ENCODE measurements at regions not wholly inside any gene's neighbourhood (a gene's known extent, or its start where the extent isn't known, plus 50 kb on each side); places are given as distances from the start of the nearest gene placed in this dataset.

DNA sequence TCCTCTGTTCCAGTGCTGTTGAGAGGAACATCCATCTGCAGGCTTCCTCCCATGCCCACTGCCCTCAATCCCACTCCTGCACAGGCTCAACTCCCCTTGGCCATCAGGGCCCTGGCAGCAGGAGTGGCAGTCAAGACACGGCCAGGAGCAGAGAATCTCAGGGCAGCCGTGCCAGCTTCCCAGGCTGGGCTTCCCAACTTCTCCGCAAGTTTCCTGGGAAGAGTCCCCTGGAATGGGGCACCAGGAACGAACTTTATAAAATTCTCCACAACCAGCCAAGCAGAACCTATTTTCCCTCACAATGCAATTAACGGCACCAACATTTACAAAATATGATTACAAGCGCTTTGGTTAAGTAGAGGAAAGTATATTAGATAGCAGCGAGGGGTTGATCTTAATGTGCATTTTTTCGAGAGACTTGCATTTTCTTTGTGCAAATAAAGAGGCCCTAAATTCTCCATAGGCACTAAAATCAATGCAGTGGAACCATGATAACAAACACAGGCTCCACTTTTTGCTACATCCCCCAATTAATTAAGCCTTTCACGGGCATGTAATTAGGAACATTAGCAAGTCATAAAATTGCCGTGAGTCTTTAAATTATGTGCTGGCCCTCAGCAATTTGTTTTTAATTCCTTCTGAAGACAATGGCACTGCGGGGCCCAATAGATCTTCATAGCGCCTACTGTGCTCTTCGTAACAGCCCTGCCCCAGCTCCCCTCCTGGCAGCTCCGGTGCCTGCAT lies 99.9 kb upstream of the LHX1 start:
- Histone ChIP-seq H3K4me3 (ENCODE audit: low read length) (no peak overlapping the region), H3K79me2 (ENCODE audit: low read length) (no peaks in the 10 kb centered on the region), H3K4me1 (ENCODE audit: insufficient read depth, low read length) (no peaks in the 10 kb centered on the region), H3K4me2 (ENCODE audit: low read length) (no peak overlapping the region), H3F3A (ENCODE audit: low read length, unreplicated experiment) (no peaks in the 10 kb centered on the region), H3K36me3 (ENCODE audit: low read depth, low read length) (no peaks in the 10 kb centered on the region), H3K9me3 (ENCODE audit: low read length) (no peaks in the 10 kb centered on the region), H3K9ac (ENCODE audit: low read length) (no peak overlapping the region), H4K20me1 (ENCODE audit: low read length) (no peaks in the 10 kb centered on the region), H3K9me2 (replicated peaks; ENCODE audit: low read length) (no peaks in the 10 kb centered on the region), H2AFZ (ENCODE audit: low read length) (no peak overlapping the region), H3K27me3 (ENCODE audit: low read length) (no peaks in the 10 kb centered on the region), H3K27ac (ENCODE audit: low read length) (no peak overlapping the region)
- ChIA-PET CTCF (no interaction called here), POLR2A (ENCODE audit: unreplicated experiment) (no interaction called here)
- intact Hi-C loops (cut with micrococcal nuclease) = no loop called here
- ATAC-seq (no peak), DNase-seq (no peak)
- BruUV-seq (replicated peaks) = no TSS peak
- TF ChIP-seq CTCF (conservative IDR thresholded peaks at IDR 0.05; ENCODE audit: low read depth, low read length) (no peak), EZH2phosphoT487 (IDR thresholded peaks at IDR 0.05; ENCODE audit: borderline replicate concordance, low read length) (no peak), EZH2 (IDR thresholded peaks at IDR 0.05; ENCODE audit: low read length, unreplicated experiment) (no peak)

- CTCF ChIA-PET = no interaction called here
- Histone ChIP-seq H4K20me1 (ENCODE audit: low read length) (no peaks in the 10 kb centered on the region), H3K9me3 (ENCODE audit: low read length) (no peaks in the 10 kb centered on the region), H3K36me3 (ENCODE audit: low read depth, low read length) (no peaks in the 10 kb centered on the region), H3K4me2 (ENCODE audit: low read length) (no peak overlapping the region), H3F3A (ENCODE audit: low read length, unreplicated experiment) (no peaks in the 10 kb centered on the region), H3K79me2 (ENCODE audit: low read length) (no peaks in the 10 kb centered on the region), H3K4me1 (ENCODE audit: insufficient read depth, low read length) (no peaks in the 10 kb centered on the region), H2AFZ (ENCODE audit: low read length) (no peak overlapping the region), H3K9me2 (replicated peaks; ENCODE audit: low read length) (no peaks in the 10 kb centered on the region), H3K27ac (ENCODE audit: low read length) (no peak overlapping the region), H3K9ac (ENCODE audit: low read length) (no peak overlapping the region), H3K27me3 (ENCODE audit: low read length) (no peaks in the 10 kb centered on the region), H3K4me3 (ENCODE audit: low read length) (no peak overlapping the region)
- intact Hi-C loops (cut with micrococcal nuclease) = no loop called here
- DNase-seq = no peak
- POLR2A ChIA-PET (ENCODE audit: unreplicated experiment) = no interaction called here
- ATAC-seq = no peak
- TF ChIP-seq CTCF (conservative IDR thresholded peaks at IDR 0.05; ENCODE audit: low read depth, low read length) (no peak), EZH2 (IDR thresholded peaks at IDR 0.05; ENCODE audit: low read length, unreplicated experiment) (no peak), EZH2phosphoT487 (IDR thresholded peaks at IDR 0.05; ENCODE audit: borderline replicate concordance, low read length) (no peak)
- BruUV-seq (replicated peaks) = no TSS peak
These were observed 99.4 kb upstream of the LHX1 start for GRCh38 chr17:36837939-36838272.

DNA sequence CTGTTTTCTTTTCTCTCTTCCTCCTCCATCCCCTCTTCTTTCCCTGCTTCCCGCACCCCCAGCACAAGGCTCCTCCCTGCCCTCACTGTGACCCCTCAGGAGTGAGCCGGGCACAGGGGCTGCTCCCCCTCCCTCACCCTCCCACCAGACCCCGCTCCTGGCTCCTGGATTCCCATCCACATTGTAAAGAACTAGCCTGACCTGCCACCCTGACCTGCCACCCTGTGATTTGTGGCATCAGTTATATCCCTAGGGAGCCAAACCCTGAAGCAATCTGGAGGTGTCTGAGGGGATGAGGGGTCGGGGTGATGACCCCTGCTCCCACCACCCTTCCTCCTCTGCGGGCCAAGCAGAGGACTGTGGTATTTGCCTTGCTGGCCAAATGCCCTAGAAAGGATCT lies 98.0 kb upstream of the LHX1 start:
- H3K27ac ChIP-seq (ENCODE audit: low read length) = no peak overlapping the region
- no peak for DNase-seq
- no peak overlapping the region for H2AFZ ChIP-seq (ENCODE audit: low read length)
- no TSS peak for BruUV-seq (replicated peaks)
- no peaks in the 10 kb centered on the region for H3K4me1 ChIP-seq (ENCODE audit: insufficient read depth, low read length)
- no peaks in the 10 kb centered on the region for H3K9me2 ChIP-seq (replicated peaks; ENCODE audit: low read length)
- H3K4me3 ChIP-seq (ENCODE audit: low read length) = no peak overlapping the region
- H3K9me3 ChIP-seq (ENCODE audit: low read length) = no peaks in the 10 kb centered on the region
- TF ChIP-seq EZH2phosphoT487 (IDR thresholded peaks at IDR 0.05; ENCODE audit: borderline replicate concordance, low read length) (no peak), CTCF (conservative IDR thresholded peaks at IDR 0.05; ENCODE audit: low read depth, low read length) (no peak), EZH2 (IDR thresholded peaks at IDR 0.05; ENCODE audit: low read length, unreplicated experiment) (no peak)
- ChIA-PET CTCF (no interaction called here), POLR2A (ENCODE audit: unreplicated experiment) (no interaction called here)
- no peak overlapping the region for H3K9ac ChIP-seq (ENCODE audit: low read length)
- no peaks in the 10 kb centered on the region for H3K36me3 ChIP-seq (ENCODE audit: low read depth, low read length)
- H4K20me1 ChIP-seq (ENCODE audit: low read length) = no peaks in the 10 kb centered on the region
- H3K79me2 ChIP-seq (ENCODE audit: low read length) = no peaks in the 10 kb centered on the region
- ATAC-seq = no peak
- no peaks in the 10 kb centered on the region for H3K27me3 ChIP-seq (ENCODE audit: low read length)
- no peaks in the 10 kb centered on the region for H3F3A ChIP-seq (ENCODE audit: low read length, unreplicated experiment)
- no peak overlapping the region for H3K4me2 ChIP-seq (ENCODE audit: low read length)
- intact Hi-C loops (cut with micrococcal nuclease) = no loop called here
